HUDEP-2 (cell line): ENCODE measurements at regions not wholly inside any gene's neighbourhood (a gene's known extent, or its start where the extent isn't known, plus 50 kb on each side); places are given as distances from the start of the nearest gene placed in this dataset.

ENCODE experiments used
- DNase-seq, 76 experiments: peaks; one replicate each; lab custom pipeline; 2025; ENCODE audit not compliant: unreplicated experiment in 76 of 76; lab: John Stamatoyannopoulos, UW

DNA sequence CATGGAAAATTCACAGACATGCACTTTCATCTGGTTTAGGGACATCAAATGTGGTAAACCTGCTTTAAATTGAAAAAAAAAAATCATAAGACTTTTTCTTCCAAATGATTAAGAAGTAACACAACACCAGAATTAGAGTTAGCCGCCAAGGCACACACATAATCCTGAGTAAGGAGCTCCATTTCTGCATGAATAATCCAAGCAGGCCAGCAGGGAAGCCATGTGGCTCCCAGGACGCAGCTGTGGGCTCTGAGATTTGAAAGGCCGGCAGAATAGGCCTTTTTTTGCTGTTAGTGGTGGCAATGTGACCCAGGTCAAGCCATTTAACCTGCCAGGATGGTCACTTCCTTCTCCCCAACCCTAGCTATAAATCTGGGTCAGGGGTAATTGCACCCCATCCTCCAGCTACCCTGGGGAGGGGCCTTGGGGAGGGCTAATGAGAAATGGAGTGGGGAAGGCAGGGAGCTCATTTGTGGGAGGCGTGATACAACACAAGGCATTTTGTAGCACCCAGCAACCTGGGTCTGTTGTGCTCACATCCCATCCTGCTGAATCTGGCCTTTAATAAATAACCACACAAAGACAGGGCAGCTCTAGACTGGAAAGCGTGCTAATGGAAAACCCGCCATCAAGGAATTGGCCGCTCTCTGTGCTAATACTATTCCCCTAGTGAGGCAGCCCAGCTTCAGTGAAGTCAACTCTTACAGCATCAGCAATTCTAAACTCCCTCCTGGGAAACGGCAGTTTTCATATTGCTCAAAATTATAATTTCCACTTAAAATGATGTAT is 178.5 kb downstream of the RHOU start:
- no peak for DNase-seq

DNA sequence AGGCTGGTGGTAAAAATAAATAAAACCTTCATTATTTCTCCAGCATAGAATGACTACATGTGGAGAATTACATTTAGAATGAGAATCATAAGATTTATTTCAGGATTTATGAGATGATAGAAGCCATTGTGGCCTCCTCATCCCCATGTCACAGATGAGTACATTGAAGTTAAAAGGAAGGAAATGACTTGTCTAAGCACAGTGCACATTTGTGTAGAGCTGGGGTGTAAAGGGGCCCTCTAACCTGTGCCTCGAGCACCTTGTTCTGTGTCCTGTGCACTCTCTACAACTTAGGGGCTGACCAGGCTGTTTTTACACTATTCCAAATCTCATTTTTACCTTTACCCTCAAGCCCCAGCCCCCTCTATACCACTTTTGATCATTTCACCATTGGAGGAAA is 179.4 kb downstream of the RHOU start:
- no peak for DNase-seq

DNA sequence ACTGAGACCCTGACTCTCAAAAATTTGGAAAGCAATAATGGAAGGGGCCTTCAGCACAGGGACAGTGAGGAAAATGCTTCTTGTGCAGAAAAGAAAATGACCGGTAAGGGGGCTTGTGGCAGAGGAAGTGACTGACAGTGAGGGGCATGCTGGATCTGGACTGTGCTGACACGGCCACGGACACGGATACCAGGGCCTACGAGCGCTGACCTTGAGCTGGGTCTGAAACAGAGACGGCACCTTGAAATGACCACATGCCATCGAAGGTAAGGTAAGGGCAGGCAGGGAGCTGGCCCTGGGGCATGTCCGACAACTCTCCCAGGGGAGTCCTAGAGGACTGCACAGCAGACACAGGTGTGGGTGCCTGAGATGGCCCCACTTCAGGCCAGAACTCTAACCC is 182.1 kb downstream of the RHOU start:
- DNase-seq = no peak

DNA sequence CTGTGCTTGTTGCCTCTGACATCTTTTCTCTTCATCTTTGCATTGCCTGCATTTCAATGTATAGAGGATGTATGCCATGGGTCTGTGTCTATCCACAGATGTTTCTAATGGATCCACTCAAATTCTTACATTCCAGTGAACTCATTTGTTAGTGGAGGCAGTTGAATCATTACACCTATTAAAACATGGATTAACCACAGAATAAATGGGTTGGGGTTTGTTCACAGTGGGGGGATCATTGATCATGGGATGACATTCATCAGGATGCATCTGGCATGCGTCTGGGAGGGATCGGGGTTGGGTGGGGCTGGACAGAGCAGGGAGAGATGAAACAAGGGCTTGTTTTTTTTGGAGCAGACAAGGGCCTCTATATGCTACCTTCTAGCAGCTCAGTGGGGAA is 182.5 kb downstream of the RHOU start:
- DNase-seq = no peak

DNA sequence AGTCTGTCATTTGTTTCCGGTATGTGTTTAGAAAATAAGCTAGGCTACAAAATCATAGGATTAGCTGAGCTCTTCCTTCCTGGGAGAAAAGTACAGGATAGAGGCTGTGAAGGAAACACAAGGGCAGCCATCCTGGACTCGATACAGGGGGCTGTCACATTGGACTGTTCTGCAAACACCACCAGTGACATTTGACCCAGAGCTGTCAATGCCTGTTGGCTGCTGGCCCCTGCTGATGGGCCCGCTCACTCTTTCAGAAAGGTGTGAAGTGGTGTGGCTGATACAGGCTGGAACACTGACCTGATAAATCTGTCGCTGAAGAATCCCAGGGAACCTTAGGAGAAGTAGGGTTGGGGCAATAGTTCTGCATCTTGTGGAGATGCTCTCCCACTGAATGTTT is 183.1 kb downstream of the RHOU start:
- DNase-seq = no peak

DNA sequence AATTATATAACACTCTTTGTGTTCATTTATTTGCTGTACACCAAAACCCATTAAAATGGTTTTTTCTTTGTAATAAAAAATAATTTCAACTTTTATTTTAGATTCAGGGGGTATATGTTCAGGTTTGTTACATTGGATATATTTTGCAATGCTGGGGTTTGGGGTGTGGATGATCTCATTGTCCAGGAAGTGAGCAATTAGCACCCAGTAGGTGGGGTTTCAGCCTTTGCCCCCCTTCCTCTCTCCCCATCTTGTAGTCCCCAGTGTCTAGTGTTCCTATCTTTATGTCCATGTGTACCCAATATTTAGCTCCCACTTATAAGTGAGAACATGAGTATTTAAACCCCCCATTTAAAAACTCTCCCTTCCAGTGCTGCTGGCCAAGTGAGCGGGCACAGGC is 184.6 kb downstream of the RHOU start:
- DNase-seq = no peak

DNA sequence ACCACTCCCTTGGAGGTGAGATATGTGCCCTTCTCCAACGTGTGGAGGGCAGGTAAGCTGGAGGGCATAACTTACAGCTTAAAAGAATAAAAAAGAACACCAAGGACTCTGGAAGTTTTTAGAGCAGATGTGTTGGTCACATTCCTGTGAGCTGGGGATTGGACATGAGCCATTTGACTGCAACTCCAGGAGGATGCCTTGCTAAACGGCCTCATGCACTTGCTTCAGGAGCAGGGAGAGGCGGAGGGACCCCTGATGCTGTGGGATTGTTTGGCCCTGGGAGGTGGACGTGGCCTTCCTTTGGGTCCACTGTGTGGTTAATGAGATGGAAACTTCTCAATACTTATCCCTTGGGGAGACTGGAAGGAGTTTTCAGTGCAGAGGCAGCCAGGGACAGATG is 185.6 kb downstream of the RHOU start:
- no peak for DNase-seq

DNA sequence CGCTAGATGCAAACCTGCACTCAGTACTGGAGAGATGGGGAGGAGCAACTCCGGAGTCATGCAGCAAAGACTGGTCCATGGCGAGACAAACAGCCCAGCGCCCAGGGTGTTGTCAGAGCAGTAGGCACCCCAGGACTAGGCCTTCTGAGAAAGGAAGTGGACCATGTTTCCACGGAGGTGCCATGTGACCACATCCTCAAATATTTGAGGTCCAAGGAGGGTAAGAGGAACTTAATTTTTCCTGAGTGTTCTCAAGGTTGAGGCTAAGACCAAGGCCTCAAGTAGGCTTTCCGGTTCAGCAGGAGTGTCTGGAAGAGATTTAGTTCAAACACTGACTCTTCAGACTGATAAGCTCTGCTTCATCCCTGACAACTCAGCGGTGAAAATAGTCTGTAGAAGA is 186.2 kb downstream of the RHOU start:
- DNase-seq = no peak

DNA sequence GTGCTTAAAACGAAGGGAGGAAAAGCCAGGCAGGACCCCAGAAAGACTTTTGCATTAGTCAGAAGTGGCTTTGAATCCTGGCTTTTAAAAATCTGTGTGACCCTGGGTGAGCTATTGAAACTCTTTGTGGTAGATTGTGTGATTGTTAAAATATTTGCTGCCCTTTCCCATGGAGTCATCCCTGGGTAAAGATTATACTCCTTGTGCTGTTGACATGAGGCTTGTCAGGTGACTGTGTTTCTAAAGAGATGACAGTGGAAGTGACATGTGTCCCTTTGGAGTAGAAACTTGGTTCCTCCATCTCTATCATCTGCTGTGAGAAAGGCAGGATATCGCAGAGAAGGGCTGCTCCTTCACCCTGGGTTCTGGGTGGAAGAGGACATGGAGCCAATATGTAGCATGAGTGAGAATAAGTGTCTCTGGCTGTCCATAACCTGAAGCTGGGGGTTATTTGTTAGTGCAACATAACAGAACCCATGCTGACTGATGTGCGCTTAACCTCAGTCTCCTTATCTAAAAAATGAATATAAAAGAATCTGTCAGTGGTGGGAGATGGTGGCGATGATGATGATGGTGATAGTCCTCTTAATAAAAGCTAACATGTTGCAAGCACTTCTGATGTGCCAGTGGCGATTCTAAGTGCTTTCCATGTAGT is 187.6 kb downstream of the RHOU start:
- no peak for DNase-seq

DNA sequence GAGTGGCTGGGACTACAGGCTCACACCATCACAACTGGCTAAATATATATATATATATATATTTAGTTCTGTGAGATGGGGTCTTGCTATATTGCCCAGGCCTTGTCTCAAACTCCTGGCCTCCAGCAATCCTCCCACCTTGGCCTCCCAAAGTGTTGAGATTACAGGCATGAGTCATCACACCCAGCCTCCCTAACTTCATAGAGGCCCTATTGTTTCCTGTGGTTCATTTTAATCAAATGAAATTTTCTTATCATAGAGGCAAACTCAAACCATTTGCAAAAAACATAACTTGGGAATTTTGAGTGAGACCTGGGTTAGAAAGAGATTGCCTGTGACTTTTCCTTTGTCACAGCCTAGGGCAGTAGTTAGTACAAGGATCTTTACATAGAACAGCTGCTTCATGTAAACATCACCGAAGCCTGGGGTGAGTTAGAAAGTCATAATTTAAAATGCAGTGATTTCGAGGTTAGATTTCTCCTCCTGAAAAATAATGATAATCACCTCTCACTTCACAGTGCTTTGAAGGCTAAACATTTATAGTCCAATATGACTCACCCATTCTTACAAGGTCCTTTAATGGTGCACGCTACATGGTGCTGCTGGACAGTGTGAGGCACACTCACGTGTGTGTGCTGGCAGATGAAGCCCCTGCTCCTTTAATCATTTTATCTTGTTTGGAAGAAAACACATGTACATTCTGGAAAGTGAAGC is 188.9 kb downstream of the RHOU start:
- no peak for DNase-seq

DNA sequence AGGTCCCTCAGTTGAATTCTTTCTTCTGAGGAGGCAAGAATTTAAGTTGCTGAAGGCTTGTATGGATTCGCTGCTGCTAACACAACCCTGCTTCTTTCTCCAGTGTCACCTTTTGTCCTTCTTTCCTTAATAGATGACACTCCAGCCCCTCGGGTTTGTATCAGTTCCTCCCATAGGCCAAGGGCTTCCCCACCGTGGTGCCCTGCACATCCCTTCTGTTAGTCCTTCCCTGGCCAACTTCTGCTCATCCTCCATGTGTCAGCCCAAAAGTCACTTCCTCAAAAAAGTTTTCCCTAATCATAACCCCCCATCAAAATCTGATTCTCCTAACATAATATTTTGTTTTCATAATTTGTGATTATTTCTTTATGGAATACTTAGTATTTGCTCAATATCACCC is 190.4 kb downstream of the RHOU start:
- DNase-seq = no peak

DNA sequence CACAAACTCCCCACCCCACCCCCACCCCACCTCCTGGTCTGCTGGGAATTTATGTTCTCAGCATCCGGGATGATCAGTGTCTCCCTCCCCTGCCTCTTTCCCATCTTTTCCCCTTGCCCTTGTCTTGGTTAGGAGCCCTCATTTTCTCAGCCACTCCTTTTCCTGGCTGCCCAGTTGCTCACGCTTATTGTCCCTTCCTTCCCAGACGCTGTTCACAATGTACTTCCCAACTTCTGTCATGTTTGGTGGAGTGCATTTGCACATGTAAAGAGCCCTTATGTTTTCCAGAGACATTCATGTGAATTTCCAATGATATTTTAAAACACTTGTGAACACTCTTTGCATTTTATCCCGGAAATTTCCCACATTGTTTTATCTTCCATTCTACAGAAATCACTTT is 192.1 kb downstream of the RHOU start:
- no peak for DNase-seq

DNA sequence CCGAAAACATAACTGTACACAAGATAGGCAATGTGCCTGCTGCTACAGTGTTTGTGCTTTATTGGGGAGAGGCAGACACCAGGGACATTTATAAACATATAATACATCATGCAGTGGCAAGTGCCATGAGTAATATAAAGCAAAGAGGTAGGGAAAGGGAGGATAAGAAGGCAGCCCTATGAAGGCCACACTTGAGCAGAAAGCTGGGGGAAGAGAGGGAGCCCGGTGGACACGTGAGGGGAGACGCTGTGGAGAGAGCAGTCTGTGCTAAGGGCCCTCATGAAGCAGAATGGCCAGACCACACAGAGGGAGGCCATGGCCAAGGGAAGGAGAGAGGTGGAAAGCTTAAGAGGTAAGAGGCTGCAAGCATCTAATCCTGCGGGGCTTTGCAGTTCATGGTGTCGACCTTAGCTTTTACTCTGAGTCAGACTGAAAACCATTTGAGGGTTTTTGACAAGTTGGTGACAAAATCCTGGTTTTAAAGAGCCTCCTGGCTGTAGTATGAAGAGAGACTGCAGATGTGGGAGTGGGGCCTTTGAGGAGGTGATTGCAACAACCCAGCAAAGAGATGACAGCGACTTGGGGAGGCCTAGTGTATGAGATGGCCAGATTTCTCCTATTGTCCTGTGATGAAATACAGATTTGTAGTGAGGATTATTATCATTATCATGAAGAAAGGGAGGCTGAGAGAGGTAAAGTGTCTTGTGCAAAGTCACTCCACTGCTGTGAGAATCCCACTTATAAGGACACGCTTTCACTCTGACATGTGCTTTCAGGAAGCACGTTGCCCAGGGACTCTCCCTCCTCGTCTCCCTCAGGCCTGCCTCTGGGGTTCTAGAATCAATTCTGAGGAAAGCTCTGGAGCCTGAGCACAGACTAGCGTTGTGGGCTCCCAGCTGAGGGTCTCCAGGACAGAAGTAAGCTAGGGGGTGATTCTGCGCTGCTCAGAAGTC is 192.9 kb downstream of the RHOU start:
- no peak for DNase-seq

DNA sequence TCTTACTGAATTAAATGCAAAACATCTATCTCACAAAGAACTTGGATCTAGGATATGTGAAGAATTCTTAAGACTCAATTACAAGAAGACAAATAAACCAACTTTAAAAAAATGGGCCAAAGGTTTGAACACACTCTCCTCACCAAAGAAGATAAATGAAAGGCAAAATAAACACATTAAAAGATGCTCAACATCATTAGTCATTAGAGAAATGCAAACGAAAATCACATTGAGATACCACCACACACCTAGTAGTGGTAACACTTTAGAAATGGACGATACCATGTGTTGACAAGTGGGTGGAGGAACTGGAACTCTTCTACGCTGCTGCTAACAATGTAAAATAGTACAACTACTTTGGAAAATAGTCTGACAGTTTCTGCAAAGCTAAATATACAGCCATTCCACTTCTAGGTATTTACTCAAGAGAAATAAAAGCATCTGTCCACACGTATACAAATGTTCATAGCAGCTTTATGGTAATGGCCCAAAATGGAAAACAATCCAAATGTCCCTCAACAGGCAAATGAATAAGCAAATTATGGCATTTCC is 194.3 kb downstream of the RHOU start:
- DNase-seq = no peak

DNA sequence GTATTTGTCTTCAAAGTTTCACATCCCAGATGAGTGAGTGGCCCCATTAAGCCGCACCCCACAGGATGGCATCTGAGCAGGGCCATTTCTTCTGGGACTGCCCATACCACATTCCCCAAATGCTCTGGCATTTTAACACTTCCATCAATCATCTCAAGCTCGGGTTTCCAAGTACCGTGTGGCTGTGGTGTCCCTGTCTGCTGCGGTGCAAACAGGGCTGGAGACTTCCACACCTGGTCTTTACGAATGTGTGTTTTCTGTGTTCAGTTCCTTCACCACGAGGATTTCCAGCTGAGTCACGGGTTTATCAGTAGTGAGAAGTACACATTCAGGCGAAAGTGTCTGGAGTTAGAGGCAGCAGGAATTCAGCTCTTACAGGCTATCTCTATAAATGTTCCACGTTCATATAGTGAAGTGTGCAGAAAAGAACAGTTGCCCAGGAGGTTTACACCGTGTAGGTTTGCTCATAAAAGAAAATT is 195.2 kb downstream of the RHOU start:
- no peak for DNase-seq

DNA sequence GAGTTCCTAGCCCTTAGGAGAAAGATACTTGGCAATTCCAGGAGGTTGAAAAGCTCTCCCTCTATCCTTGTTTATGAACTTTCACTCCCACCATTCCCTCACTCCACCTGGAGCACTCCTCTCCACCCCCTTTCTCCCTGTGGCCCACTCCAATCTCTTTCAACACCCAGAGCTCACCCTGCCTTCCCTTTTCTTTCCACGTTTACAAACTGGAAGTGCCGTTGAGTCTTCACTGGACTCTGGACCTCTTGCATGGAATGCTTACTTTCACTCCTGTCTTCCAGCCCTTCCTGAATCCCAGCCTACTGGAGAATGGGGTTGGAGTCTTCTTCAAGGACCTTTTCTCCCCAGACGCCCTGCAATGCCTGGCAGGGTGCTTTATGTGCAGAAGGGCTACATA is 198.5 kb downstream of the RHOU start:
- no peak for DNase-seq

DNA sequence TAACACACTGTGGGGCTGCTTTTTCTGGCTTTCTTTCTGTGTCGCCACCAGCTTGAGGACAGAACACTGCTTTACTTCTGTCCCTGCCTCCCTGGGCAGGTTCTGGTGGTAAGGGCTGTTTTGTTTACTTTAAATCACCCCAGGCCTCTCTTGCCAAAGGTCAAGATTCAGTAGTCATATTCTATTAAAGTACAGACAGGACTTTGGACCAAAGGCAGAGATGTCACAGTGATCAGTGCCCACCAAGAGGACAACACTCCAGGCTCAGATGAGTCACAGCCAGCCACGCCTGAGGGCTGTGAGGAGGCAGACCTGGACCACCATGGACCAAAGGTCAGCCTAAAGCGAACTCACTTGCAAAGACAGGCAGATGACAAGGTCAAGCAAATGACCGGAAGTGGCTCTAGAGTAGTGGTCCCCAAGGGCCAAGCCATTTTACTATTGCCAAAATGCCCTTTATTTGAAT is 200.0 kb downstream of the RHOU start:
- DNase-seq = no peak

DNA sequence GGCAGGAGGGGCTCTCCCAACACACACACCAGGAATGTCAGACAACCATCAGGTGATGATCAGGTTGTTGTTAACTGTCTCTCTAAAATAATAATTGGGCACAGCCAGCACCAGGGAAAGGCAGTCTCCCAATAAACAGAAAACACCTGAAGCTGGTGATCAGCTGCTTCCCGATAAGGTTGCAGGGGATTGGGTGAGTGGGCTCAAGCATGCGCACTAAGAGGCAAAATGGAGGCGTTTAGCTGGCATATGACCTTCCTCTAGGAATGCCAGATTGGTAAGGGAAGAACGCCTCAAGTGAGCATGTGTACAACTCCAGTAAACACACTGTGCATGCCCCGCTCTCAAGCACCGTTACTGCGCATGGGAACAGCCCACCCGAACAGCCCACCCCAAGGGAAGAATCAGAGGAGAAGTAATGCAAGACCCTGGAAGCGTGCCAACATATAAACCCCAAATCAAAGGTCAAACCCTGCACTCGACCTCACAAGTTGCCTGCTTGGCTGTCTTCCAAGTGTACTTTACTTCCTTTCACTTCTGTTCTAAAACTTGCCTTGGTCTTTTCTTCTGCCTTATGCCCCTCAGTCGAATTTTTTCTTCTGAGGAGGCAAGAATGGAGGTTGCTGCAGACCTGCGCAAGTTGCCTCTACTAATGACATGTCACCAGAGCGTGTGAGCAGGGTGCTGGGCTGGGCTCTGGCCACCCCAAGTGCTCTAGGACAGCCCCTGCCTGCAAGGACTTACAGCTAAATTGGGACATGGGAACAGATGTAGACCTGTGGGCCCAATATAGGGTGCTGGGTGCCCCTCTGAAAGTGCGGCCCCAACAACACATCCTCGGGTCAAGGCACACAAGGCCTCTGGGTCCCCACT is 200.8 kb downstream of the RHOU start:
- no peak for DNase-seq

DNA sequence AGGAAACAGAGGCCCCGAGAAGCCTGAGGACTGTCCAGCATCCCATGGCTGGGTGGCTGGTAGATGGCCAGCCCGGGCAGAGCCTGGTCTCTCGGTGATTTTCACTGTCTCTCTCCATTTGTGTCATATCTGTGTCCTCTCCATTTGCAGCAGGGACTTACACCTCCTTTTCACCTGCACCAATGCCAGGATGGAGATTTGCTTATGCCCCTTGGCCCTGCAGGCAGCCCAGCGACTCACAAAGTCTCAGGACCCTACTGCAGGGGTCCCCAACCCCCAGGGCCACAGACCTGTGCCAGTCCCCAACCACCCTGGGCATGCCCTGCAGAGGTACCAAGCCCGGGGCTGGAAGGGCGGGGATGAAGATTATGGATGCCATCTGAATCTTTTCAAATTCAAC is 201.6 kb downstream of the RHOU start:
- DNase-seq = no peak
